ENCODE measurements at regions not wholly inside any gene's neighbourhood (a gene's known extent, or its start where the extent isn't known, plus 50 kb on each side); places are given as distances from the start of the nearest gene placed in this dataset.

DNA sequence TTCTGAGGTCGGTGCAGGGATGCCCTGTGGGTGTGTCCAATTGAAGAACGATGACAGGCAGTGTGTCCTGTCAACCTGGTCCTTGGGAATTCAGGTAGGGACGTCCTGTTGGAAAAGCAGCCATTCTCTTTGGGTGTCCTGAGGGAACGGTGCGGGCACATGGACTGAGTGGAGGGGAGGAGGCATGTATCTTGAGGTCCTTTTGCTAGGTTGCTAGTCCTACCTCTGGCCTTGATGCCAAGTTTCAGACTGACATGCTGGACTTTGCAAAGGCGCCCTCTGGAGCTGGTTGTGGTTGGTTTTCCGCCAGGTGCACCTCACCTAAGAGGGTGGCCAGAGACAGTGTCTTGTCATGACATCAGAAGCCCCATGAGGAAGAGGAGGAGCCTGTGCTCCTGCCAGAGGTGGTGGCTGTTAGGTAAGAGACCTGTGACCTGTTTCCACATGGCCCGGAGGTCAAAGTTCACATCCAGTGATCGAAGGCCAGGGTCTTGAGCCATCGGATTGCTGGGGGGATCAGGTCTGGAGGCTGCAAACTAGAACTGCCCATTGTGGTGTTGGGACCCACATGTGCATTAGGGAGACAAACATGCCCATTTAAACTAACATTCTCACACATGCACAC is 106.3 kb downstream of the SNRPN start:
- Histone ChIP-seq H3K4me3 (ENCODE audit: insufficient read depth, low read length) (no peak overlapping the region), H2AFZ (ENCODE audit: low read length) (no peak overlapping the region), H4K20me1 (ENCODE audit: insufficient read depth, low read length) (no peaks in the 10 kb centered on the region), H3K79me2 (ENCODE audit: insufficient read depth, low read length) (no peaks in the 10 kb centered on the region), H3K4me1 (ENCODE audit: insufficient read depth, low read length) (no peaks in the 10 kb centered on the region), H3K27me3 (ENCODE audit: insufficient read depth, low read length) (no peaks in the 10 kb centered on the region), H3K9me3 (ENCODE audit: low read depth, low read length) (peaks cover 94% of the 10 kb centered on the region), H3K4me2 (ENCODE audit: insufficient read depth, low read length) (no peak overlapping the region), H3K27ac (ENCODE audit: low read depth, low read length) (no peak overlapping the region), H3K36me3 (ENCODE audit: insufficient read depth, low read length) (peaks cover 80% of the 10 kb centered on the region)
- DNase-seq (ENCODE audit: insufficient read length, low spot score, missing footprints), result peak; percentile 51
- TF ChIP-seq, protein P1, sequence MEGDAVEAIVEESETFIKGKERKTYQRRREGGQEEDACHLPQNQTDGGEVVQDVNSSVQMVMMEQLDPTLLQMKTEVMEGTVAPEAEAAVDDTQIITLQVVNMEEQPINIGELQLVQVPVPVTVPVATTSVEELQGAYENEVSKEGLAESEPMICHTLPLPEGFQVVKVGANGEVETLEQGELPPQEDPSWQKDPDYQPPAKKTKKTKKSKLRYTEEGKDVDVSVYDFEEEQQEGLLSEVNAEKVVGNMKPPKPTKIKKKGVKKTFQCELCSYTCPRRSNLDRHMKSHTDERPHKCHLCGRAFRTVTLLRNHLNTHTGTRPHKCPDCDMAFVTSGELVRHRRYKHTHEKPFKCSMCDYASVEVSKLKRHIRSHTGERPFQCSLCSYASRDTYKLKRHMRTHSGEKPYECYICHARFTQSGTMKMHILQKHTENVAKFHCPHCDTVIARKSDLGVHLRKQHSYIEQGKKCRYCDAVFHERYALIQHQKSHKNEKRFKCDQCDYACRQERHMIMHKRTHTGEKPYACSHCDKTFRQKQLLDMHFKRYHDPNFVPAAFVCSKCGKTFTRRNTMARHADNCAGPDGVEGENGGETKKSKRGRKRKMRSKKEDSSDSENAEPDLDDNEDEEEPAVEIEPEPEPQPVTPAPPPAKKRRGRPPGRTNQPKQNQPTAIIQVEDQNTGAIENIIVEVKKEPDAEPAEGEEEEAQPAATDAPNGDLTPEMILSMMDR (IDR thresholded peaks at IDR 0.05; ENCODE audit: extremely low read depth, low read depth, low read length), result no peak

- TF ChIP-seq, protein P1 (IDR thresholded peaks at IDR 0.05; ENCODE audit: extremely low read depth, low read depth, low read length), result no peak
- no peak overlapping the region for H2AFZ ChIP-seq (ENCODE audit: low read length)
These were observed 107.2 kb downstream of the SNRPN start for GRCh38 chr15:25061808-25062550.

DNA sequence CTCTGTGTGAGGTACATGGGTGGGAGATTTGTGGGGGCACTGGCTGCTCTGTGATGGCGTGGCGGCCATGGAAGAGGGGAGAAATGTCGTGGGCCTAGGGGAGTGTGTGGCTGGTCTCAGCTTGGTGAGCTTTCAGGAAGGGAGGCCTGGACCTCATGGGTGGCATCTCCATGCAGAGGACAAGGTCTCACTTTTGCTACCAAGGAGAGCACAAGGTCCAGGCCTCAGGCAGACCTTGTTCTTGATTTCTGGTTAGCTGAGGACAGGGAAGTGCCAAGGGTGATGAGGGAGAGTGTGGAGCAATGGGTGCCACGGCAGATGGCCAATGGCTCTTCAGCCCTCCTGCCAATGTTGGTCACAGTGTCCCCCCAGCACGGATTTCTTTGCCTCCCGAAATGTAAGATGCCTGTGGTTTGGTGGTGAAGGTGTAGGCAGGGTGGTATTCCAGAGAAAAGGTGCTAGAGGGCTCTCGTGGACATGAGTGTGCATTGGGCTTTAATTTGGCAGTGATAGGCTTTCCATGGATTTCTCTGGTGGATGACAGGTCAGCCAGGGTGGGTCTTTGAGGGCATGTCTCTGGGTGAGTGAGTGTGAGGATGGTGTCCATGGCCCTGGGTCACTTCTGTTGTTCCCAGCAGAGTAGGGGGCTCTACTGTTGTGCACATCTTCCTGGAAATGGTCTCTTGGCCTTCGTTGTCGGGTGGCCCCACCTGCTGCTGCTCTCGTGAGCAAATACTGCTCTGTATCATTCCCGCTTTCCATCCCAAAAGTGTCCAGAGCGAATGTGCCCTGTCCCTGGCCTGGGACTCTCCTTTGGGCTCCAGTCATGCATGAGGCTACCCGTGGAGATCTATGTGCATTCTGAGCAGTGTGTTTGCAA is 108.0 kb downstream of the SNRPN start:
- Histone ChIP-seq H3K4me3 (ENCODE audit: insufficient read depth, low read length) (no peak overlapping the region), H2AFZ (ENCODE audit: low read length) (no peak overlapping the region), H3K4me1 (ENCODE audit: insufficient read depth, low read length) (no peaks in the 10 kb centered on the region), H4K20me1 (ENCODE audit: insufficient read depth, low read length) (no peaks in the 10 kb centered on the region), H3K79me2 (ENCODE audit: insufficient read depth, low read length) (no peaks in the 10 kb centered on the region), H3K27ac (ENCODE audit: low read depth, low read length) (no peak overlapping the region), H3K36me3 (ENCODE audit: insufficient read depth, low read length) (peaks cover 84% of the 10 kb centered on the region), H3K9me3 (ENCODE audit: low read depth, low read length) (peaks cover 94% of the 10 kb centered on the region), H3K27me3 (ENCODE audit: insufficient read depth, low read length) (no peaks in the 10 kb centered on the region), H3K4me2 (ENCODE audit: insufficient read depth, low read length) (no peak overlapping the region)
- TF ChIP-seq, protein P1 (IDR thresholded peaks at IDR 0.05; ENCODE audit: extremely low read depth, low read depth, low read length), result no peak
- peak; percentile 39 for DNase-seq (ENCODE audit: insufficient read length, low spot score, missing footprints)

More at GRCh38 chr15:25061808-25062550, 107.2 kb downstream of the SNRPN start:
- Histone ChIP-seq H3K36me3 (ENCODE audit: insufficient read depth, low read length) (peaks cover 84% of the 10 kb centered on the region), H3K4me1 (ENCODE audit: insufficient read depth, low read length) (no peaks in the 10 kb centered on the region), H3K9me3 (ENCODE audit: low read depth, low read length) (peaks cover 95% of the 10 kb centered on the region), H3K27me3 (ENCODE audit: insufficient read depth, low read length) (no peaks in the 10 kb centered on the region), H3K4me3 (ENCODE audit: insufficient read depth, low read length) (no peak overlapping the region), H3K27ac (ENCODE audit: low read depth, low read length) (no peak overlapping the region), H3K79me2 (ENCODE audit: insufficient read depth, low read length) (no peaks in the 10 kb centered on the region), H3K4me2 (ENCODE audit: insufficient read depth, low read length) (no peak overlapping the region), H4K20me1 (ENCODE audit: insufficient read depth, low read length) (no peaks in the 10 kb centered on the region)
- peak; percentile 31 for DNase-seq (ENCODE audit: insufficient read length, low spot score, missing footprints)

Measured in osteoblast (primary cell).